SK-N-SH (cell line): ENCODE measurements at regions not wholly inside any gene's neighbourhood (a gene's known extent, or its start where the extent isn't known, plus 50 kb on each side); places are given as distances from the start of the nearest gene placed in this dataset.

ENCODE experiments used
- PBX3 ChIP-seq: IDR thresholded peaks from 2 replicates; pipeline ENCODE4; 2012
- RAD21 ChIP-seq: IDR thresholded peaks from 2 replicates; pipeline ENCODE4 v1.6.1; 2012; ENCODE audit warnings: mild to moderate bottlenecking, low read length
- RCOR1 ChIP-seq: fragments of 150-350 bp; IDR thresholded peaks from 2 replicates; pipeline ENCODE4 v1.6.1; 2017; ENCODE audit warnings: antibody characterized with exemption, low read length
- SIN3A ChIP-seq: IDR thresholded peaks from 2 replicates; pipeline ENCODE4 v1.6.1; 2012; ENCODE audit warnings: low read depth, mild to moderate bottlenecking, low read length, moderate library complexity, borderline replicate concordance
- TAF1 ChIP-seq: IDR thresholded peaks from 2 replicates; pipeline ENCODE4 v1.6.1; 2012; ENCODE audit warnings: low read depth, mild to moderate bottlenecking, low read length, moderate library complexity, borderline replicate concordance

- TF ChIP-seq TAF1 (no peak), RCOR1 (no peak), PBX3 (no peak), RAD21 (no peak), SIN3A (no peak)
Measured at GRCh38 chr2:146207417-146207816, 1637.4 kb upstream of the ACVR2A start.
